ENCODE measurements at regions not wholly inside any gene's neighbourhood (a gene's known extent, or its start where the extent isn't known, plus 50 kb on each side); places are given as distances from the start of the nearest gene placed in this dataset.

DNA sequence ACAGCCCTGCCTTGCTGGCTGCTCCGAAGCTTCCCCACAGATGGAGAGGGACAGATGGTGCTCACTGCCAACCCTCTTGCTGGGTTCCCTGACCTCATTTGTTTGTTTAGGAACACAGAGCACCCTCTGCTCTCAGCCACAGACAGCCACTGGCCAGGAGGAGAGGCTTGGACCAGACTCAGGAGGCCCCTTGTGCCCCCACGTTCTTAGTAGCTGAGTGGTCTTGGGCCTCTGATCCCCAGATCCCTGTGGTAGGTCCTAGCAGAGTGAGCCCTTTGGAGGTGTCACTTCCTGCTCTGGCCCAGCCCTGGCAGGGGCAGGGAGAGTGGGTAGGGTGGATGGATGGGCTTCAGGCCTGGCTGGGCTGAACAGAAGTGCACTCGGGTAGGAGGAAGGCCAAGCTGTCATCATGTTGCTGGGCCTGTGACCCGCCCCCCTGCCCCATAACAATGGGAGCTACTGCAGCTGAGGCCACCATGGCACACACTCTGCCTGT, 84.0 kb downstream of the DHCR7 start:
- DNase-seq, result no peak
- no peak for FAIRE-seq
- WGBS, 3 donors, result 57 to 75% (median 66%) methylated on average over 4 of the region's 4 CpGs
- Histone ChIP-seq H3K36me3 (ENCODE audit: control insufficient read depth in 3 of 3, insufficient read depth in 2 of 3, low read depth in 1 of 3, low read length in 3 of 3) (no peaks in the 10 kb centered on the region), H3K27me3 (ENCODE audit: control insufficient read depth in 3 of 3, insufficient read depth in 3 of 3, low read length in 3 of 3) (no peaks in the 10 kb centered on the region), H3K27ac (ENCODE audit: low read depth in 1 of 3, low read length in 2 of 3) (no peak overlapping the region), H3K4me1 (ENCODE audit: control insufficient read depth in 3 of 3, insufficient read depth in 2 of 3, low read depth in 1 of 3, low read length in 2 of 3) (no peaks in the 10 kb centered on the region), H3K9me3 (ENCODE audit: control insufficient read depth in 2 of 2, insufficient read depth in 1 of 2, low read depth in 1 of 2, low read length in 1 of 2) (peaks cover 0 to 4% of the 10 kb centered on the region in 2 donors), H3K4me3 (ENCODE audit: low read depth in 1 of 3, low read length in 3 of 3) (no peak overlapping the region)

DNA sequence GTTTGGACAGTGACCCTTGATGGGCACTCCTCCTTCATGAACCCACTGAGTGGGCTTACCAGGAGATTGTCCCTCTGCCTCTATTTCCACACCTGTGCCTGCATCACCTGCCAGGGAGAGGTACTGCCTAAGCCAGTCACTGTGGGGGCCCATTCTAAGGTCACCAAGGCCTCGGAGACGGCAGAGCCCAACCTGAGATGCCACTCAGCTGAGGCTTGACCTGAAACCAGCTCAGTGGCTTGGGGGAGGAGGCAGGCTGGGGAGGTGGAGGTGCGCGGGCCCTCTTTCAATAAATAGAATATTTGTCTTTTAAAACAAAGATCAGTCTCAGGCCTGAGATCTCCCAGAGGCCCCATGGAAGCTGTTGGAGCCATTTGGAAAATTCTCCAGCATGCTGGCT, 84.5 kb downstream of the DHCR7 start:
- no peak for FAIRE-seq

DNA sequence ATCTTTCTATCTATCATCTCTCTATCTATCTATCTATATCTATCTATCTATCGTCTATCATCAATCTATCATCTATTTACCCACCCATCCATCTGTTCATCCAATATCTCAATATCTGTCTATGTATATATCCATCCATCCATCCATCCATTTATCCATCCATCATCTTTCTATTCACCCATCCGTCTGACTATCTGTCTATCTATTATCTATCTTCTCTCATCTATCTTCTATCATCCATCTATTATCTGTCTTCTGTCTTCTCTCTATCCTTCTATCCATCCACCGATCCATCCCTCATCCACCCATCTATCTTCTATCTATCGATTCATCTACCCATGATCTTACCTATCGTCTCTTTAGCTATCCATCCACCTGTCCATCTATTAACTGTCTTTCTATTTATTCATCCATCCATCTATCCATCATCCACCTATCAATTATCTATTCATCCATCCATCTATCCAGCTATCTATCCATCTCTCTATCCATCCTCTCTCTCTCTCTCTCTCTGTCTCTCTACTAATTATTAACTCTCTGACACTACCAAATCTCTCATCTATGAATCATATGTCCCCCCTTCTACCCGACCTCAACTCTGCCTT, 89.1 kb downstream of the DHCR7 start:
- 79 to 86% (median 81%) methylated on average over 6 of the region's 6 CpGs for WGBS, 3 donors
- DNase-seq (no peak), FAIRE-seq (no peak)
- Histone ChIP-seq H3K36me3 (ENCODE audit: control insufficient read depth in 3 of 3, insufficient read depth in 2 of 3, low read depth in 1 of 3, low read length in 3 of 3) (no peaks in the 10 kb centered on the region), H3K27ac (ENCODE audit: low read depth in 1 of 3, low read length in 2 of 3) (no peak overlapping the region), H3K4me3 (ENCODE audit: low read depth in 1 of 3, low read length in 3 of 3) (no peak overlapping the region), H3K9me3 (ENCODE audit: control insufficient read depth in 2 of 2, insufficient read depth in 1 of 2, low read depth in 1 of 2, low read length in 1 of 2) (peaks cover 0 to 4% of the 10 kb centered on the region in 2 donors), H3K4me1 (ENCODE audit: control insufficient read depth in 3 of 3, insufficient read depth in 2 of 3, low read depth in 1 of 3, low read length in 2 of 3) (no peaks in the 10 kb centered on the region), H3K27me3 (ENCODE audit: control insufficient read depth in 3 of 3, insufficient read depth in 3 of 3, low read length in 3 of 3) (no peaks in the 10 kb centered on the region)

More for the DNA sequence above, 84.5 kb downstream of the DHCR7 start:
- Histone ChIP-seq H3K27me3 (ENCODE audit: control insufficient read depth in 3 of 3, insufficient read depth in 3 of 3, low read length in 3 of 3) (no peaks in the 10 kb centered on the region), H3K27ac (ENCODE audit: low read depth in 1 of 3, low read length in 2 of 3) (no peak overlapping the region), H3K36me3 (ENCODE audit: control insufficient read depth in 3 of 3, insufficient read depth in 2 of 3, low read depth in 1 of 3, low read length in 3 of 3) (no peaks in the 10 kb centered on the region), H3K4me1 (ENCODE audit: control insufficient read depth in 3 of 3, insufficient read depth in 2 of 3, low read depth in 1 of 3, low read length in 2 of 3) (no peaks in the 10 kb centered on the region), H3K4me3 (ENCODE audit: low read depth in 1 of 3, low read length in 3 of 3) (no peak overlapping the region), H3K9me3 (ENCODE audit: control insufficient read depth in 2 of 2, insufficient read depth in 1 of 2, low read depth in 1 of 2, low read length in 1 of 2) (peaks cover 0 to 4% of the 10 kb centered on the region in 2 donors)
- 88 to 94% (median 92%) methylated on average over 4 of the region's 4 CpGs for WGBS, 3 donors
- DNase-seq, result no peak

DNA sequence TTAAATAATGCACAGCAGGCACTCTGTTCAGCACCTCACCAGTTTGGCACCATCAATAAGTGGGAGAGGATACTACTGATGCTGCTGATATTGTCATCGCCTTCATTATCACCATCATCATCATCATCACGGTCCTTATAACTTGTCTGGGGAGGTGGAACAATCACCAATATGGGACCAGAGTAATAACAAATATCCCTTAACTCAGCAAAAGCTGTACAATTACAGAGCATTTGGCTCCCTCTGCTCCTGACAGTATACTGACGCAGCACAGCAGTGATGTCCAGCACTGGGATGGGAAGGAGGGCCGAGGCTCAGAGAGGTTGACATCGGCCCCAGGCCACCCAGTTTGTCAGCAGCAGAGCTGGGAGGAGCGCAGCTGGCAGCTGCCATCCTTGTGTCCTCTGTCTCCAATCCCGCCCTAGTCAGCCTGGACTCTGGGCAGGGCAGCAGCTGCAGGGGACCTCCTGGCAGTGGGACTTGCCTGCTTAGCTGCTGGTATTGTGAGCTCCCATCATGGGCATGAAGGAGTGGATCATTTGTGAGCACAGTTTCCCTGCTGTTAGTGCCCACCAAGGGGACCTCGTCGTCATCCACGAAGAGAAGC, 90.0 kb downstream of the DHCR7 start:
- no peaks in the 10 kb centered on the region for H3K4me1 ChIP-seq (ENCODE audit: control insufficient read depth in 3 of 3, insufficient read depth in 2 of 3, low read depth in 1 of 3, low read length in 2 of 3)
- H3K27ac ChIP-seq (ENCODE audit: low read depth in 1 of 3, low read length in 2 of 3), result no peak overlapping the region
- no peaks in the 10 kb centered on the region for H3K36me3 ChIP-seq (ENCODE audit: control insufficient read depth in 3 of 3, insufficient read depth in 2 of 3, low read depth in 1 of 3, low read length in 3 of 3)
- H3K4me3 ChIP-seq (ENCODE audit: low read depth in 1 of 3, low read length in 3 of 3), result no peak overlapping the region
- H3K27me3 ChIP-seq (ENCODE audit: control insufficient read depth in 3 of 3, insufficient read depth in 3 of 3, low read length in 3 of 3), result no peaks in the 10 kb centered on the region
- WGBS, 3 donors, result 77 to 79% (median 79%) methylated on average over 10 of the region's 10 CpGs
- DNase-seq, result no peak
- peaks cover 0 to 4% of the 10 kb centered on the region in 2 donors for H3K9me3 ChIP-seq (ENCODE audit: control insufficient read depth in 2 of 2, insufficient read depth in 1 of 2, low read depth in 1 of 2, low read length in 1 of 2)
- no peak for FAIRE-seq

DNA sequence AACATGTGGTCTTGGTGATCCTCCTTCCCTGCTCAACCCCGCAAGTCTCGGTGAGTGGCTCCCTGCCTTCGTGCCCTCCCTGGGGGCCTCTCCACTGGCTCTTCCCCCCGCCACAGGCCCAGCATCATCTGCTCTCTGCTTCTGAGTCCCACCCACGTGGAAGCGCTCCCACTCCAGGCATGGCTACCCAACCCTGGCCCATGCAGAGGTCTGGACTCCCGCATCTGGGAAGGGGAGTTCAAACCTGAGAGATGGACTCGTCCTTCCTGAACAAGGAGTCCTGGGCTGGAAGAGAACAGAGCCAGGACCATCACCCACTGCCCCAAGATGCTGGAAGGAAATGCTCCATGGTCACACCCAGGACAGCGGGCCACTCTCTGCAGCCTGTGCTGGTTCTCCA, 90.8 kb downstream of the DHCR7 start:
- no peaks in the 10 kb centered on the region for H3K9me3 ChIP-seq (ENCODE audit: control insufficient read depth in 2 of 2, insufficient read depth in 1 of 2, low read depth in 1 of 2, low read length in 1 of 2)
- H3K4me1 ChIP-seq (ENCODE audit: control insufficient read depth in 3 of 3, insufficient read depth in 2 of 3, low read depth in 1 of 3, low read length in 2 of 3), result no peaks in the 10 kb centered on the region
- no peaks in the 10 kb centered on the region for H3K27me3 ChIP-seq (ENCODE audit: control insufficient read depth in 3 of 3, insufficient read depth in 3 of 3, low read length in 3 of 3)
- no peaks in the 10 kb centered on the region for H3K36me3 ChIP-seq (ENCODE audit: control insufficient read depth in 3 of 3, insufficient read depth in 2 of 3, low read depth in 1 of 3, low read length in 3 of 3)
- 85 to 91% (median 88%) methylated on average over 7 to 9 of the region's 9 CpGs for WGBS, 3 donors
- DNase-seq, result no peak
- FAIRE-seq, result no peak
- H3K27ac ChIP-seq (ENCODE audit: low read depth in 1 of 3, low read length in 2 of 3), result no peak overlapping the region
- no peak overlapping the region for H3K4me3 ChIP-seq (ENCODE audit: low read depth in 1 of 3, low read length in 3 of 3)

DNA sequence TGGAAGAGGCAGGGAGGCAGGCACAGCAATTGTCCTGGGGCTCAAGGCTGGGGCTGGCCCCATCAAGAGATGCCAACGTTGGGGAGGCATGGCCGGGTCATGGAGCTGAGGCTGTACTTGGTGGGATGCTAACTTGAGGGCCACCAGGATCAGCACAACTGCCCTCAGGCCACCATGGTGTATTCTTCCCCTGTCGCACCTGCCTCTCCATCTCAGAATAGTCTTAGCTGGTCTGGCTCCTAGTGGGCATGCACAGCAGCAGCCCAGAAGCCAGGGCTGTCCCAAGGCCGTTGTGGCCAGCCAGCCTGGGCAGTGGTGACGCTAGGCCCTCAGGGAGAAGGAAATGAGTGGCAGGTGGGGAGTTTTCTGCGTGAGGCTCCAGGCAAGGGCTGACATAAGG, 91.3 kb downstream of the DHCR7 start:
- Histone ChIP-seq H3K36me3 (ENCODE audit: control insufficient read depth in 3 of 3, insufficient read depth in 2 of 3, low read depth in 1 of 3, low read length in 3 of 3) (no peaks in the 10 kb centered on the region), H3K27me3 (ENCODE audit: control insufficient read depth in 3 of 3, insufficient read depth in 3 of 3, low read length in 3 of 3) (no peaks in the 10 kb centered on the region), H3K4me1 (ENCODE audit: control insufficient read depth in 3 of 3, insufficient read depth in 2 of 3, low read depth in 1 of 3, low read length in 2 of 3) (no peaks in the 10 kb centered on the region), H3K27ac (ENCODE audit: low read depth in 1 of 3, low read length in 2 of 3) (no peak overlapping the region), H3K4me3 (ENCODE audit: low read depth in 1 of 3, low read length in 3 of 3) (no peak overlapping the region), H3K9me3 (ENCODE audit: control insufficient read depth in 2 of 2, insufficient read depth in 1 of 2, low read depth in 1 of 2, low read length in 1 of 2) (no peaks in the 10 kb centered on the region)
- DNase-seq, result no peak
- FAIRE-seq, result no peak
- 72 to 80% (median 80%) methylated on average over 6 of the region's 6 CpGs for WGBS, 3 donors

DNA sequence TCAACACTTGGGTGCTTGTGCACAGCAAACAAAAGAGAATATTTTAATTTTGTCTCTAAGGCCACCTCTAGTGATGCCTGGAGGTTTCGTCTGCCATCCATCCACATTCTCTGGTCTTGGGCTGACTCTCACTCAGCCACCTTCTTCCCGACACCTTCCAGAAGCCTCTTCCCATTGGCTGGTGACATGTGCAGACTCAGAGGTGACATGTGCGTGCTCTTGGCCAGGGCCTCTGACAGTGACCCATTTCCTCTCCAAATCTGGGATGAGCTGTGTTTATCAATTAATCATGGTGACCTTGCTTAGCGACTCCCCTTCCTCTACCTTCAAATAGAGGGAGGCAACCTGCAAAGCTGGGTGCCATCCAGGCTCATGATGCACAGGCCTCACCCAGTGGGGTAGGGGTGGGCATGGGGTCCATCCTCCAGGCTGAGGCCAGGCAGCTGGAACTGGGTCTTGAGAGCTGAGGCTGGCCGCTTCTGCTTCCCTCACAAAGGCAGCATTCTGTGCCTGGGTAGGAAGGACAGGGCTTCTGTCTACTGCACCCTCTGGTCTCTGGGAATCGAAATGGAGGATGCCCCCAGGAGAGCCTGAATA, 91.8 kb downstream of the DHCR7 start:
- H3K4me3 ChIP-seq (ENCODE audit: low read depth in 1 of 3, low read length in 3 of 3), result no peak overlapping the region
- no peak for FAIRE-seq
- WGBS, 3 donors, result 90 to 92% (median 91%) methylated on average over 6 of the region's 6 CpGs
- no peaks in the 10 kb centered on the region for H3K4me1 ChIP-seq (ENCODE audit: control insufficient read depth in 3 of 3, insufficient read depth in 2 of 3, low read depth in 1 of 3, low read length in 2 of 3)
- H3K27me3 ChIP-seq (ENCODE audit: control insufficient read depth in 3 of 3, insufficient read depth in 3 of 3, low read length in 3 of 3), result no peaks in the 10 kb centered on the region
- H3K36me3 ChIP-seq (ENCODE audit: control insufficient read depth in 3 of 3, insufficient read depth in 2 of 3, low read depth in 1 of 3, low read length in 3 of 3), result no peaks in the 10 kb centered on the region
- H3K27ac ChIP-seq (ENCODE audit: low read depth in 1 of 3, low read length in 2 of 3), result no peak overlapping the region
- no peak for DNase-seq
- H3K9me3 ChIP-seq (ENCODE audit: control insufficient read depth in 2 of 2, insufficient read depth in 1 of 2, low read depth in 1 of 2, low read length in 1 of 2), result no peaks in the 10 kb centered on the region

DNA sequence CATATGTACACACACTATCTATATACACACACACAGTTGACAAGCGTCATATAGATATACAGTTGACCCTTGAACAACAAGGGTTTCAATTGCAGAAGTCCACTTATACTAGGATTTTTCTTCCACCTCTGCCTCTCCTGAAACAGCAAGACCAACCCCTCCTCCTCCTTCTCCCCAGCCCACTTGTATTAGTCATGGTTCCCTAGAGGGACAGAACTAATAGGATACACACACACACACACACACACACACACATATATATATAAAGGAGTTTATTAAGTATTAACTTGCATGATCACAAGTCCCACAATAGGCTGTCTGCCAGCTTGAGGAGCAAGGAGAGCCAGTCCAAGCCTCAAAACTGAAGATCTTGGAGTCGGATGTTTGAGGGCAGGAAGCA, 92.9 kb downstream of the DHCR7 start:
- H3K36me3 ChIP-seq (ENCODE audit: control insufficient read depth in 3 of 3, insufficient read depth in 2 of 3, low read depth in 1 of 3, low read length in 3 of 3), result no peaks in the 10 kb centered on the region
- H3K4me1 ChIP-seq (ENCODE audit: control insufficient read depth in 3 of 3, insufficient read depth in 2 of 3, low read depth in 1 of 3, low read length in 2 of 3), result no peaks in the 10 kb centered on the region
- no peaks in the 10 kb centered on the region for H3K27me3 ChIP-seq (ENCODE audit: control insufficient read depth in 3 of 3, insufficient read depth in 3 of 3, low read length in 3 of 3)
- no peak overlapping the region for H3K27ac ChIP-seq (ENCODE audit: low read depth in 1 of 3, low read length in 2 of 3)
- FAIRE-seq (no peak), DNase-seq (no peak)
- no peak overlapping the region for H3K4me3 ChIP-seq (ENCODE audit: low read depth in 1 of 3, low read length in 3 of 3)
- 76 to 81% (median 79%) methylated on average over 2 of the region's 2 CpGs for WGBS, 3 donors
- no peaks in the 10 kb centered on the region for H3K9me3 ChIP-seq (ENCODE audit: control insufficient read depth in 2 of 2, insufficient read depth in 1 of 2, low read depth in 1 of 2, low read length in 1 of 2)
